ENCODE measurements at regions not wholly inside any gene's neighbourhood (a gene's known extent, or its start where the extent isn't known, plus 50 kb on each side); places are given as distances from the start of the nearest gene placed in this dataset.

GRCh38 chr9:100939636-100940035, 88.9 kb upstream of the PLPPR1 start:
- no peaks in the 10 kb centered on the region for H3K9me3 ChIP-seq (ENCODE audit: control insufficient read depth, insufficient read depth, low read length)
- H3K27me3 ChIP-seq (ENCODE audit: control insufficient read depth, insufficient read depth, low read length), result no peaks in the 10 kb centered on the region
- no peaks in the 10 kb centered on the region for H3K4me1 ChIP-seq (ENCODE audit: control insufficient read depth, insufficient read depth, low read length)
- no peaks in the 10 kb centered on the region for H3K36me3 ChIP-seq (ENCODE audit: control insufficient read depth, insufficient read depth, low read length)
- H3K4me3 ChIP-seq (ENCODE audit: low read depth, low read length), result no peak overlapping the region
- no peak overlapping the region for H3K27ac ChIP-seq (ENCODE audit: low read depth, low read length)
- DNase-seq (ENCODE audit: low read depth in 4 of 6, low spot score in 6 of 6), result no peak

- no peaks in the 10 kb centered on the region for H3K9me3 ChIP-seq (ENCODE audit: control insufficient read depth, insufficient read depth, low read length)
- WGBS (ENCODE audit: insufficient coverage), result 88% methylated on average over 3 of the region's 3 CpGs
- H3K36me3 ChIP-seq (ENCODE audit: control insufficient read depth, insufficient read depth, low read length), result no peaks in the 10 kb centered on the region
- H3K27me3 ChIP-seq (ENCODE audit: control insufficient read depth, insufficient read depth, low read length), result no peaks in the 10 kb centered on the region
- no peaks in the 10 kb centered on the region for H3K4me1 ChIP-seq (ENCODE audit: control insufficient read depth, insufficient read depth, low read length)
- DNase-seq (ENCODE audit: low read depth in 4 of 6, low spot score in 6 of 6), result peak in 1 of 6 donors; percentile 8
- no peak overlapping the region for H3K4me3 ChIP-seq (ENCODE audit: low read depth, low read length)
- H3K27ac ChIP-seq (ENCODE audit: low read depth, low read length), result no peak overlapping the region
Observed at GRCh38 chr9:100959226-100959625, 69.3 kb upstream of the PLPPR1 start.
